Stimulated activated CD4-positive, alpha-beta T cell treated with anti-CD3 and anti-CD28 coated beads, TNF-alpha, amount 100 ng/mL, for 4 hours (primary cell): ENCODE measurements at regions not wholly inside any gene's neighbourhood (a gene's known extent, or its start where the extent isn't known, plus 50 kb on each side); places are given as distances from the start of the nearest gene placed in this dataset.
"Not testable (repeated sequence)": the region's sequence is repeated elsewhere in the genome, so short reads cannot be mapped to it uniquely, and the experiment has no call there.

ENCODE experiments used
- DNase-seq, 3 experiments: peaks; one replicate each; pipeline ENCODE4 v3.0.0-alpha.2; 2020; ENCODE audit warnings: low read depth in 3 of 3

GRCh38 chr11:67877316-67877715 is 126.6 kb downstream of the UNC93B1 start:
- not testable (repeated sequence) for DNase-seq

DNA sequence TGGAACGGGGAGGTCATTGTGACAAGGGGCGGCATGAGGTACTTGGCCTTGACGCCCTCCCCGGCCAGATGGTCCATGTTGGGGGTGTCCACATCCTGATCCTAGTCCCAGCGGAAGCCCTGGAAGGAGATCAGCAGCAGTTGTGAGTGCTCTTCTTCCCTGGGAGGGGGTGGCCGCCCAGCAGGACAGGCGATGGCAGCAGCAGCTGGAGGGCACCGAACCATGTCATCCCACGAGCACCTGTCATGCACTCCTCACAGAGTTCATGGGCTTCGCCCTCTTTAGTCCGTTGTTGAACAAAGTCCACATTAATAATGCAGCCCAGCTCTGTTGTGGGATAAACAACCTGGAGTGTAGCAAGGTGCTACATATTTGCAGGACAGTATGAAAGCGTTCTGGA is 130.7 kb downstream of the UNC93B1 start:
- not testable (repeated sequence) for DNase-seq

GRCh38 chr11:67871168-67871567 is 132.7 kb downstream of the UNC93B1 start:
- not testable (repeated sequence) for DNase-seq

DNA sequence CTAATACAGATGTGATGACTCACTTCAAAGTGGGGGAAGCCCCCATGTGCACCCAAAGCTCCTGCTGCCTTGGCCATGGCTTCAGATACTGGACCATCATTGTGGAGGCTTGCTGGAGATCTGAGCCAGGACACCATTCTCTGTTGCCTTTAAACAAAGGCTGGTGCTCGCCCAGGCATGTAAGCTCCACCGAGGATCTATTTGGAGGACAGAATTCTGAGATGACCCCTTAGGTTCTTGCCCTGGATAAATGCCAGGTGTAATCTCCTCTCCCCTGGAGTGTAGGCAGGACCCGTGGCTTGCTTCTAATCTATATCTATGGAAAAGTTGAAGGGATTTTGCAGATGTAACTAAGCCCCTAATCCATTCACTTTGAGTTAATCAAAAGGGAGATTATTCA is 141.0 kb downstream of the UNC93B1 start:
- not testable (repeated sequence) for DNase-seq

GRCh38 chr11:67859513-67860161 is 144.3 kb downstream of the UNC93B1 start:
- DNase-seq = peak; percentile 18 to 44 (median 40)

DNA sequence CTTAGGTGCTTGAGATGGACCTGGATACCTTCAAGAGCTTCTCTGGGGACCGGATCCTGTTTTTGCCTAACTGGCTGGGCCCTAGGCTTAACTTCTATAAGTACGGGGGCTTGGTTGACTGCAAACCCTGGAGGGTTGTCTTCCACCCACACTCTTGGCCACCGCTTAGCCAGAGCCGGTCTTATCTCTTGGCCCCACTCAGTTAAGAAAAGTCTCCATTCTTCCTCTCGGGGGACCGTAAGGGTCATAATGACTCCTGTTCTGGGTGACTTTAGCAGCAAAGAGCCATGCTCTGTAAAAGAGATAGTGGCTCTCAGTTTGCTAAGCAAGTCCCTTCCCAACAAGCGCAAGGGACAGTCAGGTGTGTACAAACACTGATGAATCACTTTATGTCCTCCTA is 153.2 kb downstream of the UNC93B1 start:
- DNase-seq = not testable (repeated sequence)

GRCh38 chr11:67849766-67850165 is 154.1 kb downstream of the UNC93B1 start:
- not testable (repeated sequence) for DNase-seq

- not testable (repeated sequence) for DNase-seq
Measured at GRCh38 chr11:67847896-67848875, 155.7 kb downstream of the UNC93B1 start.

DNA sequence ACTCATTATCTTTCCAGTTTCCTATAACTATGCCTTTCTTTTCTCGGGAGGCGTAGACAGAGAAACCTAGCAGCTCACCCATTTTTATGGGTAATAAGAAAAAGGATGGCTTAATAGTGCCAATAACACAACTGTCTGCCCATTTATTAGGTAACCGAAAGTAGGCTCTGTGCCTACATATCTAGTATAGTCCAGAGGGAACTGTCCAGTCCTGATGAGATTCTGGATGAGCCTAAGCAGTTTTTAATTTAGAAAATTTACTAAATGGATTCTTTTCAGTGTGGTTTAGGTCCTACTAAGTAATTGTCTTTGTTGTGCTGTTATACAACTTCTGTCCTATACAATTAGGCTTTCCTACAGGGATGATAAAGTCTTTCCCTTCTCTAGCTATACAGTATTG is 157.6 kb downstream of the UNC93B1 start:
- DNase-seq = not testable (repeated sequence)

DNA sequence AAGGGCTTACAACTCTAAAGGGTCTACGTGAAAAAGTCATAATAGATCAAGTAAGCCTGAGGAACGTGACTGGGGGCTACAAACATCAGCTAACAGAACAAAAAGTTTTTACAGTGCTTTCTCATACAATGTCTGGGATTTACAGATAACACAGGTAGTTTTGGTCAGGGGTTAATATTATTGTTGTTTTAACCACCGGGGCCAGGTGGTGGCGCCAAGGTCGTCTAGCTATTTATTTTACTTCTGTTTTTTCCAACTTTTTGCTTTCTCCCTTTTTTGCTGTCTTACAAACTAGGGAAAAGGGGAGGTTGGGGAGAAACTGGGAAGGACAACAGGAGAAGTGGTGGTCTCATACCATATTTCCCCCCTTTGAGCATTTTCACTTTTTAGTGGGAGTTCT is 158.6 kb downstream of the UNC93B1 start:
- DNase-seq = not testable (repeated sequence)

- not testable (repeated sequence) for DNase-seq
Measured at GRCh38 chr11:67840599-67840998, 163.3 kb downstream of the UNC93B1 start.

DNA sequence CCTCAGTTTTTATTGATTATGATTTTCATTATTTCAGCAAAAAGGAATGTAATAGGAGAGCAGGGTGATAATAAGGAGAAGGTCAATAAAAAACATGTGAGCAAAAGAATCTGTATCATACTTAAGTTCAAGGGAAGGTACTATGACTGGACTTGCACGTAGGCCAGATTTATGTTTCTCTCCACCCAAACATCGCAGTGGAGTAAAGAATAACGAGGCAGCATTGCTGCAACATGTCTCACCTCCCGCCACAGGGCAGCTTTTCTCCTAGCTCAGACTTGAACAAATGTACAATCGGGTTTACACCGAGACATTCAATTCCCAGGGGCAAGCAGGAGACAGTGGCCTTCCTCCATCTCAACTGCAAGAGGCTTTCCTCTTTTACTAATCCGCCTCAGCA is 155.7 kb upstream of the ALDH3B2 start:
- DNase-seq = not testable (repeated sequence)

GRCh38 chr11:67826951-67827296 is 152.5 kb upstream of the ALDH3B2 start:
- not testable (repeated sequence) for DNase-seq

GRCh38 chr11:67826028-67826950 is 151.9 kb upstream of the ALDH3B2 start:
- not testable (repeated sequence) for DNase-seq

DNA sequence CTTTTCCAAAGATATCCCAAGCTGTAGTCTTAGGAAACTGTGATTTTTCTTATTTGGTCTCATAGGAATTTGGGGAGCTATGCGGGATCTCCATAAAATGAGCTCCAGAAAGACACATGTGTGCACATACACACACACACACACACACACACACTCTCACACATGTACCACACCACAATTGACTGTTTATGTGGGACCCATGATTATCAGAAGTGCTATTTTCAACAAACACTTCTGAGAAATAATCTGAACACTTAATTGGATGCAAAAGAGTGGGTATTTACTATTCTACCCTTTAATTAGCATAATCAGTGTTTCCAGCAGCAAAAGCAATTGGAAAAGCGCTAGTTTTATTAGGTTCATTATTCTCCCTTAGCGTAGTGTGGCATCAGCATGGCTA is 150.4 kb upstream of the ALDH3B2 start:
- not testable (repeated sequence) for DNase-seq

DNA sequence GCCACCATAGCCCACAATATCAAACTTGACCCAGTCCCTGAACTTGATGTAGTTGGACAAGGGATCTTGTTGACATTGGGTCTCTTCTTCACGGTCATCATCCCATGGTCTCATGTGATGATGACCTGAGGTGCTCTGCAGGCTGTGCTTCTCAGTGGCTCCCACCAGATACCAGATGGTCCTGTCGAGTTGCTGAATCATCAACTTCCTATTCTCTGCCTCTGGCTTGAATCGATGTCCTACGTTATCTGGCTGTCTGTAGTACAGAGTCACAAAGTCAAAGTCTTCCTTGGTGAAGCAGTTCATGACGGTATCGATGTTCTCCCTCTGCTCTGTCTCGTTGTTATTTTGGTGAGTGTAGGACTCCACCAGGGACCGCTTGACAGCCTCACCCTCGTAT is 145.7 kb upstream of the ALDH3B2 start:
- DNase-seq = no peak

DNA sequence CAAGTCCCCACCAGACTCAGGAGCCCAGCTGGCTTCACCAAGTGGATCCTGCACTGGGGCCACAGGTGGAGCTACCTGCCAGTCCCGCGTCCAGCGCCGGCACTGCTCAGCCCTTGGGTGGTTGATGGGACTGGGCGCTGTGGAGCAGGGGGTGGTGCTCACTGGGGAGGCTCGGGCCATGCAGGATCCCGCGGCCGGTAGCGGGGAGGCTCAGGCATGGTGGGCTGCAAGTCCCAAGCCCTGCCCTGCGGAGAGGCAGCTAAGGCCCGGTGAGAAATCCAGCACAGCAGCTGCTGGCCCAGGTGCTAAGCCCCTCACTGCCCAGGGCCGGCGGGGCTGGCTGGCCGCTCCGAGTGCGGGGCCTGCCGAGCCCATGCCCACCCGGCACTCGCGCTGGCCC is 143.1 kb upstream of the ALDH3B2 start:
- not testable (repeated sequence) for DNase-seq

GRCh38 chr11:67809301-67809700 is 134.9 kb upstream of the ALDH3B2 start:
- not testable (repeated sequence) for DNase-seq

- DNase-seq = not testable (repeated sequence)
Measured at GRCh38 chr11:67807896-67808295, 133.5 kb upstream of the ALDH3B2 start.

DNA sequence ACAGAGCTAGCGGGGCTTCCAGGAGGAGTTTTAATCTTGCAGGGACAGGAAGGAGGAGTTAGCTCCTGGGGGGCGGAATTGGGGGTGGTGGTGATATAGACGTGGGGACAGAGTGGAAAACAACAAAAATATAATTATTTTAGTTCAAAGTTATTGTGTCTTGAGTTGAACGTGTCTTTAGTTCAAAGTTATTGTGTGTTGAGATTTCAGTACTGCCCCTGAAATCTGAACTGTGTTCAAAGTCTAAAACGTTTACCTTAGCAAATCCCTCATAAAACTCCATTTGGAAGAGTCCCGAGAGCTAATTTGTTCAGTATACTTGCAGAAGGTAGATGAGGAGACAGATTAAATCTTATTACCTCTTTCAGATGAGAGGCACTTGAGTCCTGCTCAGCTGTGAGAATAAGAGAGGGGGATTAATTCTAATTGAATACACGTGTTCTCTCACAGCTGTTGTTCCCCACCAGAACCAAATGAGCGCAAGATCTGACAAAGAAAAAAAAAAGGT is 132.4 kb upstream of the ALDH3B2 start:
- not testable (repeated sequence) for DNase-seq

DNA sequence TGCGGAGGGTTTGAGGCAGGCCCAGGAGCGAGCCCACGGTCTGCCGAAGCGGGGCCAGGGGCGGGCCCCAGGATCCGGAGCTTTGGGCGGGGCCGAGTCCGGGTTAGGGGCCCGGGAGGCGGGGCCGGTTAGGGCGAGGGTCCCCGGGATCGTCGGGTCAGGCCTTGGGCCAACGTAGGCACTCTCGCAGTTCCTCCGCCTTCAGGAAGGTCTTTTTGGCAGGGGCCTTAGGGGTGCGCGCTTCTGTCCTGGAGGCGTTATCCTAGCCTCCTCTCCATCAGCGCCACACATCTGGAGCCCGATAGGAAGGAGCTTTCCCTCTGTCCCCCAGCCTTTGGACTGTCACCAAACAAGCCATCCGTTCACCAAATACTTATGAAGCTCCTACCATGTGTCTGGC is 131.8 kb upstream of the ALDH3B2 start:
- not testable (repeated sequence) for DNase-seq
